Right hindlimb (tissue), 1 donor: ENCODE measurements at regions not wholly inside any gene's neighbourhood (a gene's known extent, or its start where the extent isn't known, plus 50 kb on each side); places are given as distances from the start of the nearest gene placed in this dataset.

Experiments used
- DNase-seq: peaks from one replicate; pipeline ENCODE4 v3.0.0-alpha.2; 2018

- no peak for DNase-seq
These were observed 90.6 kb upstream of the OSMR start for GRCh38 chr5:38755181-38755580.

DNA sequence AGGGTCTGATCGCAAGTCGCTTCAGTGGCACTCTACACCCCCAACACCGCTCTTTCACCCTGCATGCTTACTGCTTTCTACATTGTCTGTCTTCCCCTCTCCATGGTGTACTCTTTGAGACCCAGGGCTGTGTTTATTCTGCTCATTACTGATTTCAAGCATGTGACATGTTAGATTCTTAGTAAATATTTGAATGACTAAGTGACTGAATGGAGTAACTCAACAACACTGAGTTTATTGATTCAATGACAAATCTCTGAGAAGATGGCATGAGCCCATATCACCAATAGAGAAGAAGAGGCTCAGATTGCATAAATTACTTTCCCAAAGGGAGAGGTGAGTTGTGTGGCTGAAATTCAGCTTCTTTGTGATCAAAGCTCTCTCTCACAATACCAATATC is 89.7 kb upstream of the OSMR start:
- DNase-seq: no peak

GRCh38 chr5:38757451-38758245 is 88.2 kb upstream of the OSMR start:
- DNase-seq: no peak

DNA sequence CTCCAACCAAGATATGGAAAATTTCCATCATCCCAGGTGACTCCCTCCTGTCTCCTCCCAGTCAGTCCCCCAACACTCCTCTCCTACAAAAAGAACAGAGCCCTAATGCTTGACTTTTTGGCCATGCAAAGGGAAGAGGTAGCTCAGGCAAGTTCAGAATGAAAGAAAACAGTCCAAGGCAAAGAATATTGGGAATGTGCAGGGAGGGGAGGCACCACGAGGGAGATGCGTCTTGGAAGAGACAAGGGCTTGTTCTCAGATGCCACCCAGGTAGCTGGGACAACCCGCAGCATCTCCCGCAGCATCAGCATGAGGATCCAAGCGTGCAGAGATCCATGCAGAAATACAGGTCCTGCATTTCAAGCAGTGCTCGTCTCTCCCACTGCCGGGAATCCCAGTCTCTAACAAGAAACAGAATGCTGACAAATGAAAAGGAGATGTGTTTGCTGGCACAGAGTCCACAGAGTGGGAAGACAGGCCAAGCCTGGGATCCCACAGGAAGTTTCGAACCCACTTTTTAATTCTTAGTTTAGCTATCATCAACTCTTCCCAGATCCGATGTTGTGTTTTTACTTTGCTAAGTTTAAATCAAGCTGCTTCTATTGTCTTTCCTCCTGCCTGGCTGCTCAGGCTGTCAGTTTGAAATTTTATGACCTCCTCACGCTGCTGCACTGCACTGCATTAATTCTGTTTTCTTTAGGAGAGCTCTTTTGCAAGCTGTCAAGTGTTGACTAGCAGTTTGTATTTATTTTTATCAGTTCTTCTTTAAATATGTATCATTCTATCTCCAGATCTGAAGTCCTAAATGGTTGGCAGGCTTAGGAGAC is 86.8 kb upstream of the OSMR start:
- peak; percentile 90 for DNase-seq

DNA sequence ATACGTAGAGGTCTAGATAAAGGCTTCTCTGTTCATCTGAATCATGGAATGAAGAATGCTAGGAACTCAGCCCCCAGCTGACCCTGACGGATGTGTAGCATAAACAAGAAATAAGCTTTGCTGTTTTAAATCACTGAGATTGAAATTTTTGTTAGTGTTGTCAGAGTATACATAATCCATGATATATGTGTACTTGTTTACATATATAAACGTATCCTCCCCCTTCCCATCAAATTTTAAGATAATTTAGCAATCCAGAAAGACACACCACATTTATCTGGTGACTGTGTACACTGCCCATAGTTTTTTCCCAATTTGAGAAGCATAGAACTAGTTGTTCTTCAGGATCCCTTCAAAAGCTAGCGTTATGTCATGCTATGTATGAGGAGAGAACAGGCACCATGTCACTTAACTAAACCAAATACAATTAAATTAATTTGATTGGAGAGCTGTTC is 80.8 kb upstream of the OSMR start:
- no peak for DNase-seq

DNA sequence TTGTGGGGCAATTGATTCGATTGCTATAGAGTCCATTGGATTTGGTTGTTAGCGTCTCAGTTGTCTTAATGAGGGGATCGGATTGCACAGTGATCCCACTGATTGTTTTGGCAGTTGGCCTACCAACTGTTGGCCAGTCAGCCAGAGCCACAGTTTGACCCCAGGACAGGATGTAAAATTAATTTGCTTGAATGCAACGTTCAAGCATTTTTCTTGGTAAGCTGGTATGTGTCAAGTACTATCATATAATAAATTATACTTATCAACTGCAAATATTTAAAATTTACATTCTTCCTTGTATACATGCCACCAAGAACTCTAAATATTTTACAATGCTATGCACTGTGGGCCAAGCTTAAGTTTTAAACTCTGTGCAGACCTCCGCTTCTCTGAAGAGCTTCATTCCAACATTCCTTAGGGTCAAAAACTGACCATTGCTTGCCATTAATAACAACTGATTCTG is 80.4 kb upstream of the OSMR start:
- DNase-seq: no peak

DNA sequence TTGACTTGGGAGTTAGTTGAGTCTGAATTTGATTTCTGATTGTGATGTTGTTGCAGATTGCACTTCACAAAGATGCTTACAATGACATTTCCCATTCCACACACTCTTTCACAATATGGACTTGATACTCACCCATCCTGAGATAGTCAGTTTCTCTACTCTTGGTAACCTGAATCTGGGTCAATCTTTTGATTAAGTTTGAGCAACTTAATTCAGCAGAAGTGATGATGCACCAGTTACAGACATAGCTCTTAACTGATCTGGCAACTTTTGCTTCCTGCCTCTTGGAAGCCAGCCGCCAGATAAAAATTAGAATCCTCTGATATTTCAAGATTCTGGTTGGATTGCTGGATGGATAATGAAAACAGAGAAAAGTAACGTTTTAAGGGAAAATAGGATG is 79.7 kb upstream of the OSMR start:
- no peak for DNase-seq

GRCh38 chr5:38768412-38769211 is 77.2 kb upstream of the OSMR start:
- no peak for DNase-seq

GRCh38 chr5:38772471-38772870 is 73.3 kb upstream of the OSMR start:
- no peak for DNase-seq

DNA sequence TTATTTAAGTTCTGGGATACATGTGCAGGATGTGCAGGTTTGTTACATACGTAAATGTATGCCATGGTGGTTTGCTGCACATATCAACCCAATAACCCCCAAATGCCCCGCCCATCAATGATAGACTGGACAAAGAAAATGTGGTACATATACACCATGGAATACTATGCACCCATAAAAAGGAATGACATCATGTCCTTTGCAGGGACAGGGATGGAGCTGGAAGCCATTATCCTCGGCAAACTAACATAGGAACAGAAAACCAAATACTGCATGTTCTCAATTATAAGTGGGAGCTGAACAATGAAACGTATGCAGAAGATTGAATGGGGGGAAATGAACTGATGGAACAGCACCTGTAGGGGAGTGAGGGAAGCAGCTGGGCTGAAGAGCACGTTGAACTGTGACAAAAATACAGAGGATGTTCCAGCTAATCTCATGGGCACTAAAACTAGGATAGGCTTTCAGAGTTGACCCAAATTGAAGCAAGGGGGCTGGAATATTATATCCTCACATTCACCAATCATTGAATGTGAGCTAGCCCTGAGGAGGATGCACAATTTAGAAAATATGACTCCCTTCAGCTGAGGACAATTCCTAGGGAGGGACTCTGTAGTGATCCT is 70.5 kb upstream of the OSMR start:
- DNase-seq: no peak

DNA sequence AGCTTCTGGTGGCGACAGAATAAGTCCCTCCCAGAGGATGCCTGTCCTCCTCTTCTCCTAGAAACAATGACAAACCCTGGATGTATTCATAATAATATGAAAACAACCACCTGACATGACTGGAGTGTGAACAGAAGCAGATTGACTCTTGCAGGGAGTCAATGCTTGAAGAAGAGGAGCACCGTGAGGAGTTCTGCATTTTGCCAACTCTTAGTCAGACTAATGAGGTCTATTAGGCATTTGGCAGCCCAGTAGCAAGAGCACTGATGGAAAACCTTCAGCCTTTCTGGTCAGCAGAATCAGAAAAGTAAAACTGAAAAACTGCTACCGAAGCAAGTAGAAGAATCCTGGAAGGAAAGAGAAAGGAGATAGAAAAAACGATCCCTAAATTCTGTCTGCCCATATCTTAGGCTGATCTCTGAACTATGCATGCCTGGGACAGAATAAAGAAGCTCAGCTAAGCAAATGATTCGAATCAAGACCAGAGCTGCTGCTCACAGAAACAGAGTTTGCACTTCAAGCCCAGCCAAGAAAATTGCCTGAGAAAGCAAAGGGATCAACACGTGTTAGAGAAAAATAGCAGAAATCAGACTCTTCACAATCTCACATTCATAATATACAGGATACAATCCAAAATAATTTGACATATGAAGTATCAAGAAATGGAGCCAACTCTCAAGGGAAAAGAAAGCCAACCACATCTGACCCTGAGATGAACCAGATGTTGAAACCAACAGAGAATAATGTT is 69.5 kb upstream of the OSMR start:
- DNase-seq: peak; percentile 36

- DNase-seq: no peak
These were observed 68.7 kb upstream of the OSMR start for GRCh38 chr5:38777111-38777510.

DNA sequence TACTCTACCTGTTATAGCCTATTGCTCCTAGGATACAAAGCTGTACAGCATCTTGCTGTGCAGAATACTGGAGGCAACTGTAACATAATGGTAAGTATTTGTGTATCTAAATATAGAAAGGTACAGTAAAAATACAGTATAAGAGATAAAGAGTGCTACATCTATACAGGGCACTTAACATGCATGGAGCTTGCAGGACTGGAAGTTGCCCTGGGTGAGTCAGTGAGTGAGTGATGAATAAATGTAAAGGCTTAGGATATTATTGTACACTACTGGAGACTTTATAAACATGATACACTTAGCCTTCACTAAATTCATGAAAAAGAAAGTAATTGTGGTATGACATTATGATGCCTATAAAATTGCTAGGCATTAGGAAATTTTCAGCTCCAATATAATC is 65.5 kb upstream of the OSMR start:
- no peak for DNase-seq

DNA sequence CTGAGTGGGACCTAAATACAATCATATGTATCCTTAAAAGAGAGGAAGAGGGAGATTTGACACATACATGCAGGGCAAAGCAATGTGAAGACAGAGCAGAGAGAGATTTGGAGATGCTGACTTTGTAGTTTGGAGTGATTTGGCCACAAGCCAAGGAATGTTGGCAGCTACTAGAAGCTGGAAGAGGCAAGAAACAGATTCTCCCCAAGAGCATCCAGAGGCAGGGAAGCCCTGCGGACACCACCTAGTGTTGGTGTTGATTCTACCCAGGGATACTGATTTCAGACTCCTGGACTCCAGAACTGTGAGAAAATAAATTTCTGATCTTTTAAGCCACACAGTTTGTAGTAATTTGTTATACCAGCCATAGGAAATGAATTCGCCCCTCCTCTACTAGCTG is 64.9 kb upstream of the OSMR start:
- peak; percentile 74 for DNase-seq

DNA sequence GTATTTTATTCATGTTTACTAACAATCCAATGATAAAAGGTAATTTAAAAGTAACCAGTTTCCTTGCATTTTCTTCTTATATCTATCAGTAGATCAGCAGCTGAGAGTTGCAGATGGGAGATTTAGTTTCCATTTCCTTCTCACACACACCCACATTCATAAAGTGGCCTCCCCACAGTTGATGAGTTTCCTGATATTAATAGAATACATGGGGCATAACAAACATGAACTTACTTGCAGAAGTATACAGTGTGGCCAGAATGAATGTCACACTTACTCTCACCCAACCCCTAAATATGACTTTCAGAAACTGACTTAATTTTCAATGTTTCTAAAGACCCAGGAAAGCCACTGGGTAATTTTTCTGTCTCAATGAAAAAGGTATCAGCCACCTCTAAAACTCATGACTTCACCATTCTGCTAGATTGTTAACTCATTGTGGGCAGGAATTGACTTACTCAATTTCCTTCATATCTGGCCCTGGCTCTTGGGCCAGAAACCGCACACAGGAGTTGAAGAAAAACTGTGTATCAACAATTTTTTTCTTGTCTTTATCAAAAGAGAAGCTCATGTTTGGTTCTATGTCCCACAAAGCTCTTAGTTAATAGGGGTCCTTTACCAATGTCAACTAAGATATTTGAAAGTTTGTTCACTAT is 63.5 kb upstream of the OSMR start:
- no peak for DNase-seq

DNA sequence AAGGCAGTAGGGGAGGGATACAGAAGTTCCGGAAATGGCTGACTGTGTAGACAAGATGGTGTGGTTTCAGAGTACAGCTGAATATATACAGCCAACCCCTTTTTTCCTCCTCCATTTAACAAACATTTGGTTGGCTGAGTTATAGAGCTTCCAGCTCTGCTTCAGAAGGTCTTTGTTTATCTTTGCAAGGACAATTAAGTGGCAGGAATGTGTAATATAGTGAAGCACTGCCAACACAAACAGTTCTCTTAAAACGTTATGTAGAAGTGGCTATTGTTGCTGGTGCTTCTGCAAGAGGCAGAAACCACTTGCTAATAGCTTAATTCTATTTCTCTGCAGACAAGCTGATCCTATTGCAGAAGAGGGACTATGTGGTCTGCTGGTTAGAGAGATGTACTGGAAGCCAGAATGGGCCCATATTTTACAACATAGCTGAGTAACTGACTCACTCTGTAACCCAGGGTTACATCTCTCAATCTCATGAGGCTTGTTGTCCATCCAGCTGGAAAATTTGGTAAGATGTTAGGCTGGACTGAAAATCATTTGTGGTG is 62.7 kb upstream of the OSMR start:
- DNase-seq: peak; percentile 51

DNA sequence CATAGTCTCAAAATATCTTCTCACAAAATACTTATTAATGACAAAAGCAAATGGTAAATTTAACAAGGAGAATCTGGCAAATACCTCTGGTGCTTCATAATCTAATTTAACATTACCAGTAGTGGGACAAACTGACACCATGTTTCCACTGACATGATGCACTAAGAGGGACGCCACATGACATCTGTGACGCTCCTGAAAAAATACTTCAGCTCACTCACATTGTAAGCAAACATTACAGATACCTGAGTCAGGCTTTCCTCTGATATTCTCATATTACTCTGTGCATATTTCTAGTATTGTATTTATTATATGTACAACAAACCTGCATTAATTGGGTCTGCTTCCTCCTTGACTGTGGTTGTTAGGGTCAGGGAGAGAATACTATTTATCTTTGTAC is 56.7 kb upstream of the OSMR start:
- DNase-seq: no peak

DNA sequence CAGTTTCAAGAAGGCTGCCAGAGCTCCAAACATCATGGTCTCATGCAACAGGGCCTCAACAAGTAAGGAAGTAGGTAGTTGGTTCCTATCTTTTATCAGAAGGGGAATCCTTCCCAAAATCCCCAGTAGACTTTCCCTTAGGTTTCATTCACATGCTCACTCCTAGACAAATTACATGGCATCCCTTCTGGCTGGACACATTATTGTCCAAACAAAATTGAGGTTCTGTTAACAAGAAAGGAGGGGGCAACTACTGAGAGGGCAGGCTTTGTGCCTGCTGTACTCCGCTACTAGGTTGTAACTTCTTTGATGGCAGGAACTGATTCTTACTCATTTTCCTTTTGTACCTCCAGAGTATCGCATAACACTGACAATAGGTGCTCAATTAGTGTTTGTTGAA is 56.0 kb upstream of the OSMR start:
- no peak for DNase-seq

GRCh38 chr5:38790268-38790667 is 55.5 kb upstream of the OSMR start:
- DNase-seq: no peak

GRCh38 chr5:38790891-38791290 is 54.9 kb upstream of the OSMR start:
- no peak for DNase-seq

DNA sequence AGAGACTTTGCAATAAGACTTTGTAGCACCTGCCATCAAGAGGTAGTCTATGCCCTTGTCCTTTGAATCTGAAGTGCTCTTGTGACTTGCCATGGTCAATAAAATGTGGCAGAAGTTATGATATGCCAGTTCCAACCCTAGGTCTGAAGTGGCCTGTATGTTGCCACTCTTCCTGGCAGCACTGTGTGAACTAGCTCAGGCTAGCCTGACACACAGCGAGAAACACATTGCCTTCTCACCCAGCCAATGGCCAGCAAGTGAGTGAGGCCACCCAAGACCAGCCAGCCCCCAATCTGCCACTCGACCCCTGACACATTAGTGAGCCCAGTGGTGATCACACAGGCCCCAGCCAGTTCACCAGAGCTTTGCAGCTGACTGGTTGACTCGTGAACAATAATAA is 52.7 kb upstream of the OSMR start:
- DNase-seq: no peak
